ENCODE measurements at regions not wholly inside any gene's neighbourhood (a gene's known extent, or its start where the extent isn't known, plus 50 kb on each side); places are given as distances from the start of the nearest gene placed in this dataset.
A peak's percentile ranks its signal among the peaks of the same experiment; 100 is the strongest.

- ATAC-seq (ENCODE audit: low FRiP score) (no peak), DNase-seq (ENCODE audit: low spot score) (no peak)
- TF ChIP-seq, protein P1, sequence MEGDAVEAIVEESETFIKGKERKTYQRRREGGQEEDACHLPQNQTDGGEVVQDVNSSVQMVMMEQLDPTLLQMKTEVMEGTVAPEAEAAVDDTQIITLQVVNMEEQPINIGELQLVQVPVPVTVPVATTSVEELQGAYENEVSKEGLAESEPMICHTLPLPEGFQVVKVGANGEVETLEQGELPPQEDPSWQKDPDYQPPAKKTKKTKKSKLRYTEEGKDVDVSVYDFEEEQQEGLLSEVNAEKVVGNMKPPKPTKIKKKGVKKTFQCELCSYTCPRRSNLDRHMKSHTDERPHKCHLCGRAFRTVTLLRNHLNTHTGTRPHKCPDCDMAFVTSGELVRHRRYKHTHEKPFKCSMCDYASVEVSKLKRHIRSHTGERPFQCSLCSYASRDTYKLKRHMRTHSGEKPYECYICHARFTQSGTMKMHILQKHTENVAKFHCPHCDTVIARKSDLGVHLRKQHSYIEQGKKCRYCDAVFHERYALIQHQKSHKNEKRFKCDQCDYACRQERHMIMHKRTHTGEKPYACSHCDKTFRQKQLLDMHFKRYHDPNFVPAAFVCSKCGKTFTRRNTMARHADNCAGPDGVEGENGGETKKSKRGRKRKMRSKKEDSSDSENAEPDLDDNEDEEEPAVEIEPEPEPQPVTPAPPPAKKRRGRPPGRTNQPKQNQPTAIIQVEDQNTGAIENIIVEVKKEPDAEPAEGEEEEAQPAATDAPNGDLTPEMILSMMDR (IDR thresholded peaks at IDR 0.05) = no peak
Measured at GRCh38 chrX:10903523-10903922, 207.6 kb upstream of the HCCS start.

- DNase-seq (ENCODE audit: low spot score) (no peak), ATAC-seq (ENCODE audit: low FRiP score) (no peak)
- TF ChIP-seq, protein P1 (IDR thresholded peaks at IDR 0.05) = no peak
Measured at GRCh38 chrX:10904220-10904619, 206.9 kb upstream of the HCCS start.

- TF ChIP-seq, protein P1 (IDR thresholded peaks at IDR 0.05) = no peak
- ATAC-seq (ENCODE audit: low FRiP score) (no peak), DNase-seq (ENCODE audit: low spot score) (no peak)
Measured at GRCh38 chrX:10906866-10907265, 204.3 kb upstream of the HCCS start.

GRCh38 chrX:10922159-10922558 lies 189.0 kb upstream of the HCCS start:
- DNase-seq (ENCODE audit: low spot score) (no peak), ATAC-seq (ENCODE audit: low FRiP score) (no peak)
- TF ChIP-seq, protein P1 (IDR thresholded peaks at IDR 0.05) = no peak

GRCh38 chrX:10922835-10923234 lies 188.3 kb upstream of the HCCS start:
- ATAC-seq (ENCODE audit: low FRiP score) = peak; percentile 31
- no peak for DNase-seq (ENCODE audit: low spot score)
- TF ChIP-seq, protein P1 (IDR thresholded peaks at IDR 0.05) = no peak

GRCh38 chrX:10923466-10923865 lies 187.7 kb upstream of the HCCS start:
- no peak for ATAC-seq (ENCODE audit: low FRiP score)
- no peak for DNase-seq (ENCODE audit: low spot score)
- TF ChIP-seq, protein P1 (IDR thresholded peaks at IDR 0.05) = no peak

DNA sequence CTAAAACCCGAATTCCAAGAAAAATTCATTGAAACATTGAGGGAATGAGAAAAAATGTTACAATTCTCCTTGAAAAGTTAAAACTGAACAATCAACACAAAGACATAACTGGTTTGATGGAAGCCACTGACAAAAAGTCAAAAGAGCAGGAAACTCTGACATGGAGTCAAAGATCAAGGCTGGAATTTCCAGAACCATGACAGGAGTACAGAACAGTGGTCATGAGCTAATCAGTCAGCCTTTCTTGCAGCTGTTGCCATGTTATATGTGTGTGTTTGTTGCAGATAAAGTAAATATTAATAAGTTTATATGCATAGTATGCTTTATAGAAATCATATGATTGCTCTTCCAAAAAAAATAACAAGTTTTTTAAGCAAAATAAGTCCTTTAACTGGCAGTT lies 184.7 kb upstream of the HCCS start:
- no peak for DNase-seq (ENCODE audit: low spot score)
- TF ChIP-seq, protein P1 (IDR thresholded peaks at IDR 0.05) = no peak
- no peak for ATAC-seq (ENCODE audit: low FRiP score)

Measured in omental fat pad (tissue), 3 donors.